ENCODE measurements at regions not wholly inside any gene's neighbourhood (a gene's known extent, or its start where the extent isn't known, plus 50 kb on each side); places are given as distances from the start of the nearest gene placed in this dataset.

- CTCF ChIA-PET (ENCODE audit: low intra/inter-chr PET ratio, low total read pairs): no interaction called here
- no peak overlapping the region for H2AFZ ChIP-seq (ENCODE audit: low read length)
- no peaks in the 10 kb centered on the region for H3K36me3 ChIP-seq (replicated peaks in 1 of 2; ENCODE audit: control insufficient read depth in 1 of 2, insufficient read depth in 2 of 2, low read length in 2 of 2)
- intact Hi-C loops (cut with micrococcal nuclease; ENCODE audit: unreplicated experiment): no loop called here
- ATAC-seq (no peak), FAIRE-seq (no peak), DNase-seq (ENCODE audit: low spot score) (no peak)
- in situ Hi-C loops (cut with HindIII; ENCODE audit: extremely low pct_ligation_motif_present, low pct_unique_long_range_greater_than_20kb): no loop called here
- 58% methylated on average over 13 of the region's 13 CpGs for WGBS (ENCODE audit: low lambda C conversion rate)
- POLR2A ChIA-PET: no interaction called here
- no peaks in the 10 kb centered on the region for H3K4me1 ChIP-seq (ENCODE audit: insufficient read depth, low read length)
- no peak overlapping the region for H3K9ac ChIP-seq (ENCODE audit: insufficient read depth, low read depth, low read length)
- H3K27me3 ChIP-seq (ENCODE audit: control insufficient read depth in 1 of 2, insufficient read depth in 2 of 2, low read length in 2 of 2): no peaks in the 10 kb centered on the region; a peak in 1 of 5 replicates
- H3K27ac ChIP-seq (ENCODE audit: extremely low read length, insufficient read depth, low read length): no peak overlapping the region
- no TSS peak for BruUV-seq (replicated peaks)
- H4K20me1 ChIP-seq (ENCODE audit: insufficient read depth, low read length): no peaks in the 10 kb centered on the region
- H3K4me2 ChIP-seq (ENCODE audit: low read depth, low read length): no peak overlapping the region
- no peaks in the 10 kb centered on the region for H3K79me2 ChIP-seq (ENCODE audit: insufficient read depth, low read length)
- H3K9me3 ChIP-seq (ENCODE audit: low read length): no peaks in the 10 kb centered on the region
- H3K4me3 ChIP-seq (replicated peaks in 1 of 3; ENCODE audit: insufficient read depth in 1 of 3, low read depth in 2 of 3, low read length in 3 of 3): no peak overlapping the region
- TF ChIP-seq UBTF (CRISPR knock-in tag; IDR thresholded peaks at IDR 0.05) (no peak), ZNF691 (CRISPR knock-in tag; IDR thresholded peaks at IDR 0.05; ENCODE audit: borderline replicate concordance, low read depth) (no peak), TRAFD1 (CRISPR knock-in tag; IDR thresholded peaks at IDR 0.05; ENCODE audit: borderline replicate concordance) (no peak), GATAD1 (CRISPR knock-in tag; IDR thresholded peaks at IDR 0.05) (no peak), ZNF264 (CRISPR knock-in tag; IDR thresholded peaks at IDR 0.05) (no peak), KMT2A (CRISPR knock-in tag; IDR thresholded peaks at IDR 0.05) (no peak), ZSCAN9 (CRISPR knock-in tag; IDR thresholded peaks at IDR 0.05; ENCODE audit: borderline replicate concordance) (no peak), USF2 (IDR thresholded peaks at IDR 0.05; ENCODE audit: low read depth, low read length) (no peak), USF2 (CRISPR knock-in tag; IDR thresholded peaks at IDR 0.05; ENCODE audit: borderline replicate concordance) (no peak), CREB1 (IDR thresholded peaks at IDR 0.05) (no peak), CREB1 (CRISPR knock-in tag; IDR thresholded peaks at IDR 0.05) (no peak), ZNF614 (CRISPR knock-in tag; IDR thresholded peaks at IDR 0.05; ENCODE audit: borderline replicate concordance) (no peak), TAF1 (CRISPR knock-in tag; IDR thresholded peaks at IDR 0.05) (no peak)
- TF ChIP-seq, protein P1, sequence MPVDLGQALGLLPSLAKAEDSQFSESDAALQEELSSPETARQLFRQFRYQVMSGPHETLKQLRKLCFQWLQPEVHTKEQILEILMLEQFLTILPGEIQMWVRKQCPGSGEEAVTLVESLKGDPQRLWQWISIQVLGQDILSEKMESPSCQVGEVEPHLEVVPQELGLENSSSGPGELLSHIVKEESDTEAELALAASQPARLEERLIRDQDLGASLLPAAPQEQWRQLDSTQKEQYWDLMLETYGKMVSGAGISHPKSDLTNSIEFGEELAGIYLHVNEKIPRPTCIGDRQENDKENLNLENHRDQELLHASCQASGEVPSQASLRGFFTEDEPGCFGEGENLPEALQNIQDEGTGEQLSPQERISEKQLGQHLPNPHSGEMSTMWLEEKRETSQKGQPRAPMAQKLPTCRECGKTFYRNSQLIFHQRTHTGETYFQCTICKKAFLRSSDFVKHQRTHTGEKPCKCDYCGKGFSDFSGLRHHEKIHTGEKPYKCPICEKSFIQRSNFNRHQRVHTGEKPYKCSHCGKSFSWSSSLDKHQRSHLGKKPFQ (CRISPR knock-in tag; IDR thresholded peaks at IDR 0.05; ENCODE audit: insufficient replicate concordance): no peak
- TF ChIP-seq, protein P2, sequence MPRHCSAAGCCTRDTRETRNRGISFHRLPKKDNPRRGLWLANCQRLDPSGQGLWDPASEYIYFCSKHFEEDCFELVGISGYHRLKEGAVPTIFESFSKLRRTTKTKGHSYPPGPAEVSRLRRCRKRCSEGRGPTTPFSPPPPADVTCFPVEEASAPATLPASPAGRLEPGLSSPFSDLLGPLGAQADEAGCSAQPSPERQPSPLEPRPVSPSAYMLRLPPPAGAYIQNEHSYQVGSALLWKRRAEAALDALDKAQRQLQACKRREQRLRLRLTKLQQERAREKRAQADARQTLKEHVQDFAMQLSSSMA (CRISPR knock-in tag; IDR thresholded peaks at IDR 0.05): no peak
Measured at GRCh38 chr9:109966643-109967368, 186.8 kb downstream of the PALM2AKAP2 start.
